MM.1S (cell line): ENCODE measurements at regions not wholly inside any gene's neighbourhood (a gene's known extent, or its start where the extent isn't known, plus 50 kb on each side); places are given as distances from the start of the nearest gene placed in this dataset.

Experiments used
- DNase-seq: peaks from one replicate; pipeline ENCODE4 v3.0.0-alpha.2; 2015
- H2AFZ ChIP-seq: fragments of 300-600 bp; sonication (generic); 2 replicates; pipeline ENCODE4 v1.6.0; 2016; ENCODE audit warnings: antibody characterized with exemption, low read length
- H3F3A ChIP-seq: fragments of 300-600 bp; sonication (generic); 2 replicates; pipeline ENCODE4 v1.6.1; 2016; ENCODE audit warnings: mild to moderate bottlenecking, antibody characterized with exemption, low read length, moderate library complexity, mixed read lengths; ENCODE audit not compliant: insufficient read depth
- H3K27ac ChIP-seq: fragments of 300-600 bp; sonication (generic); 2 replicates; pipeline ENCODE4 v1.5.1; 2016; ENCODE audit warnings: mild to moderate bottlenecking, low read length
- H3K27me3 ChIP-seq: fragments of 300-600 bp; sonication (generic); replicated peaks from 2 replicates; pipeline ENCODE4 v1.6.0; 2016; ENCODE audit warnings: low read length; ENCODE audit not compliant: insufficient read depth
- H3K36me3 ChIP-seq: fragments of 300-600 bp; sonication (generic); replicated peaks from 2 replicates; pipeline ENCODE4 v1.6.1; 2016; ENCODE audit warnings: mild to moderate bottlenecking, low read length, mixed read lengths; ENCODE audit not compliant: insufficient read depth
- H3K4me1 ChIP-seq: fragments of 300-600 bp; sonication (generic); 2 replicates; pipeline ENCODE4 v1.6.1; 2016; ENCODE audit warnings: low read length, mixed read lengths
- H3K4me2 ChIP-seq: fragments of 300-600 bp; sonication (generic); 2 replicates; pipeline ENCODE4 v1.6.0; 2016; ENCODE audit warnings: low read depth, low read length
- H3K4me3 ChIP-seq: fragments of 300-600 bp; sonication (generic); 2 replicates; pipeline ENCODE4 v1.5.1; 2016; ENCODE audit warnings: low read length, mixed read lengths
- H3K79me2 ChIP-seq: fragments of 300-600 bp; sonication (generic); 2 replicates; pipeline ENCODE4 v1.6.1; 2016; ENCODE audit warnings: mixed run types, low read length, mixed read lengths
- H3K9ac ChIP-seq: fragments of 300-600 bp; sonication (generic); 2 replicates; pipeline ENCODE4 v1.6.1; 2016; ENCODE audit warnings: low read length, mixed read lengths
- H3K9me2 ChIP-seq: fragments of 300-600 bp; sonication (generic); replicated peaks from 2 replicates; pipeline ENCODE4 v1.6.1; 2016; ENCODE audit warnings: mild to moderate bottlenecking, low read length, mixed read lengths; ENCODE audit not compliant: insufficient read depth
- H3K9me3 ChIP-seq: fragments of 300-600 bp; sonication (generic); replicated peaks from 2 replicates; pipeline ENCODE4 v1.6.1; 2016; ENCODE audit warnings: mild to moderate bottlenecking, low read length, mixed read lengths; ENCODE audit not compliant: insufficient read depth
- H4K20me1 ChIP-seq: fragments of 300-600 bp; sonication (generic); 2 replicates; pipeline ENCODE4 v1.6.1; 2016; ENCODE audit warnings: mild to moderate bottlenecking, low read length, moderate library complexity, mixed read lengths; ENCODE audit not compliant: insufficient read depth
- EZH2 ChIP-seq: fragments of 300-600 bp; sonication (generic); optimal IDR thresholded peaks from 2 replicates; pipeline ENCODE3; 2017; ENCODE audit warnings: low read depth, mild to moderate bottlenecking, antibody characterized with exemption, low read length, mixed read lengths
- EZH2phosphoT487 ChIP-seq: fragments of 300-600 bp; sonication (generic); IDR thresholded peaks from 2 replicates; pipeline ENCODE4 v1.6.1; 2018; ENCODE audit warnings: antibody characterized with exemption, low read length
- TF ChIP-seq, protein P1 (sequence below): fragments of 300-600 bp; sonication (generic); IDR thresholded peaks from 2 replicates; pipeline ENCODE4 v1.5.1; 2016; ENCODE audit warnings: antibody characterized with exemption, low read length, mixed read lengths

DNA sequence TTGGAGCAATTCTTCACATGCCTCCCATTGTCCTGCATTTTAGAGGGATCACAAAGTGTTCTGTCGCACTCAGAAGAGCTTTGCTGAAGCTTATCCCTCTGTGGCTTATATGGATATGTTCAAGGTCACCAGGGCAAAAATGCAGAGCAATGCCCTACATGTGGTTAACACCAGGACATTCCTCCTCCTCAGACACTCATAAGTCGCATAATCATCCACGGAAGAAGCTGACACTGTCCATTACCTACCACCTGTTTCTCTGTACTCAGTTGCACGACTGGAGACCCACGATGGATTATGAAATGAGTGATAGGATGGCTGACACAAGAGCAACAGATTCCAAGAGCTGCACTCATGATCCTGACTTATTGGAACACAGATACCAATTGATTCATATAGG is 68.7 kb upstream of the PRDX4 start:
- no peak overlapping the region for H3K4me2 ChIP-seq

DNA sequence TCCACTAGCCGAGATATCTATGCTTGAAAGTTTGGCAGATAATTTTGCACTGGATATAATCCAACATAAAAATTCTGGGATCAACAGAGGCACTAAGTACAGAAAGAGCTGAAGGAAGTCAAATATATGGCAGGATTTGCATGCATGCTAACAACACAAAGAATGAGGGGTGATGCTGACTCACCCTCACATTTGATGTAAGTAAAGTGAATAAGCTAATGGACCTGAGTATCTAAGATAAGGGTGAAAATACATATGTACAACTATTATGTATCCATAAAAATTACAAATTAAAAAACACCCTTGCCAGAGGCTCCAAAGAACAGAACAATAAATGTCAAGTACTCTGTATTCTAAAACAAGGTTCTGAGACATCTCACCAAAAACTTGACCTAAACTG is 63.8 kb upstream of the PRDX4 start:
- no peak overlapping the region for H3K4me2 ChIP-seq
- no peaks in the 10 kb centered on the region for H3F3A ChIP-seq
- H3K27me3 ChIP-seq: no peaks in the 10 kb centered on the region

More for the DNA sequence above, 68.7 kb upstream of the PRDX4 start:
- no peak overlapping the region for H3K4me3 ChIP-seq
- no peaks in the 10 kb centered on the region for H3F3A ChIP-seq
- no peaks in the 10 kb centered on the region for H3K27me3 ChIP-seq
- H3K4me1 ChIP-seq: no peaks in the 10 kb centered on the region
- no peak overlapping the region for H2AFZ ChIP-seq
- DNase-seq: no peak
- no peaks in the 10 kb centered on the region for H4K20me1 ChIP-seq
- TF ChIP-seq, protein P1, sequence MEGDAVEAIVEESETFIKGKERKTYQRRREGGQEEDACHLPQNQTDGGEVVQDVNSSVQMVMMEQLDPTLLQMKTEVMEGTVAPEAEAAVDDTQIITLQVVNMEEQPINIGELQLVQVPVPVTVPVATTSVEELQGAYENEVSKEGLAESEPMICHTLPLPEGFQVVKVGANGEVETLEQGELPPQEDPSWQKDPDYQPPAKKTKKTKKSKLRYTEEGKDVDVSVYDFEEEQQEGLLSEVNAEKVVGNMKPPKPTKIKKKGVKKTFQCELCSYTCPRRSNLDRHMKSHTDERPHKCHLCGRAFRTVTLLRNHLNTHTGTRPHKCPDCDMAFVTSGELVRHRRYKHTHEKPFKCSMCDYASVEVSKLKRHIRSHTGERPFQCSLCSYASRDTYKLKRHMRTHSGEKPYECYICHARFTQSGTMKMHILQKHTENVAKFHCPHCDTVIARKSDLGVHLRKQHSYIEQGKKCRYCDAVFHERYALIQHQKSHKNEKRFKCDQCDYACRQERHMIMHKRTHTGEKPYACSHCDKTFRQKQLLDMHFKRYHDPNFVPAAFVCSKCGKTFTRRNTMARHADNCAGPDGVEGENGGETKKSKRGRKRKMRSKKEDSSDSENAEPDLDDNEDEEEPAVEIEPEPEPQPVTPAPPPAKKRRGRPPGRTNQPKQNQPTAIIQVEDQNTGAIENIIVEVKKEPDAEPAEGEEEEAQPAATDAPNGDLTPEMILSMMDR: no peak
- TF ChIP-seq EZH2phosphoT487: no peak
- TF ChIP-seq EZH2: no peak
- H3K27ac ChIP-seq: no peak overlapping the region
- H3K36me3 ChIP-seq: no peaks in the 10 kb centered on the region
- H3K9ac ChIP-seq: no peak overlapping the region
- H3K79me2 ChIP-seq: no peaks in the 10 kb centered on the region
- H3K9me3 ChIP-seq: no peaks in the 10 kb centered on the region
- H3K9me2 ChIP-seq: no peaks in the 10 kb centered on the region

GRCh38 chrX:23610495-23610894 is 56.8 kb upstream of the PRDX4 start:
- no peaks in the 10 kb centered on the region for H3K9me2 ChIP-seq
- H3K4me2 ChIP-seq: no peak overlapping the region
- no peak overlapping the region for H2AFZ ChIP-seq
- H3K36me3 ChIP-seq: no peaks in the 10 kb centered on the region
- H3K4me3 ChIP-seq: no peak overlapping the region
- H3K9ac ChIP-seq: no peak overlapping the region
- no peak overlapping the region for H3K27ac ChIP-seq
- H3K4me1 ChIP-seq: no peaks in the 10 kb centered on the region
- H3F3A ChIP-seq: no peaks in the 10 kb centered on the region
- no peak for TF ChIP-seq EZH2phosphoT487
- no peak for TF ChIP-seq EZH2
- TF ChIP-seq, protein P1: no peak
- H4K20me1 ChIP-seq: no peaks in the 10 kb centered on the region
- H3K79me2 ChIP-seq: no peaks in the 10 kb centered on the region
- H3K9me3 ChIP-seq: no peaks in the 10 kb centered on the region
- no peak for DNase-seq
- no peaks in the 10 kb centered on the region for H3K27me3 ChIP-seq

More for the DNA sequence above, 63.8 kb upstream of the PRDX4 start:
- Histone ChIP-seq H3K4me1 (no peaks in the 10 kb centered on the region), H4K20me1 (no peaks in the 10 kb centered on the region), H3K9me2 (no peaks in the 10 kb centered on the region), H3K9ac (no peak overlapping the region), H3K4me3 (no peak overlapping the region), H2AFZ (no peak overlapping the region), H3K36me3 (no peaks in the 10 kb centered on the region), H3K79me2 (no peaks in the 10 kb centered on the region), H3K27ac (no peak overlapping the region), H3K9me3 (no peaks in the 10 kb centered on the region)
- TF ChIP-seq, protein P1: no peak
- TF ChIP-seq EZH2: no peak
- TF ChIP-seq EZH2phosphoT487: no peak
- no peak for DNase-seq
